Left ventricle myocardium inferior (tissue), 1 donor: ENCODE measurements at regions not wholly inside any gene's neighbourhood (a gene's known extent, or its start where the extent isn't known, plus 50 kb on each side); places are given as distances from the start of the nearest gene placed in this dataset.

Source experiments
- DNase-seq: peaks from one replicate; pipeline ENCODE4 v3.0.0-alpha.2; 2020
- H3K27ac ChIP-seq: fragments of 200-600 bp; replicated peaks from 2 replicates; pipeline ENCODE4 v1.8.0; 2021
- H3K27me3 ChIP-seq: fragments of 200-600 bp; 2 replicates; pipeline ENCODE4 v1.8.0; 2021; ENCODE audit warnings: low read depth
- H3K36me3 ChIP-seq: fragments of 200-600 bp; 2 replicates; pipeline ENCODE4 v1.8.0; 2021
- H3K4me1 ChIP-seq: fragments of 200-600 bp; 2 replicates; pipeline ENCODE4 v1.8.0; 2021
- H3K4me3 ChIP-seq: fragments of 200-600 bp; 2 replicates; pipeline ENCODE4 v1.8.0; 2021; ENCODE audit warnings: mild to moderate bottlenecking, moderate library complexity
- H3K9me3 ChIP-seq: fragments of 200-600 bp; replicated peaks from 2 replicates; pipeline ENCODE4 v1.8.0; 2021
- CTCF ChIP-seq: fragments of 200-600 bp; IDR thresholded peaks from 2 replicates; pipeline ENCODE4 v1.8.0; 2021; ENCODE audit warnings: antibody characterized with exemption, mild to moderate bottlenecking, borderline replicate concordance
- intact Hi-C: fragments of 100-400 bp; cut with micrococcal nuclease; formaldehyde crosslinking; loops from one replicate; pipeline ENCODE4 v1.11.0; 2022
- donor health status: DM: no; HTN: yes; CAD: no; lungs with severe emphysema.

GRCh38 chr20:52259295-52259694 lies 67.7 kb upstream of the ZFP64 start:
- TF ChIP-seq CTCF: no peak
- Histone ChIP-seq H3K27ac (no peak overlapping the region), H3K9me3 (no peaks in the 10 kb centered on the region), H3K4me1 (no peaks in the 10 kb centered on the region), H3K4me3 (no peak overlapping the region), H3K36me3 (no peaks in the 10 kb centered on the region), H3K27me3 (peaks cover 50% of the 10 kb centered on the region)
- no peak for DNase-seq
- intact Hi-C loops: no loop called here

- Histone ChIP-seq H3K27ac (no peak overlapping the region), H3K4me1 (no peaks in the 10 kb centered on the region), H3K4me3 (no peak overlapping the region), H3K27me3 (peaks cover 34% of the 10 kb centered on the region), H3K9me3 (no peaks in the 10 kb centered on the region), H3K36me3 (no peaks in the 10 kb centered on the region)
- TF ChIP-seq CTCF: no peak
- DNase-seq: no peak
- intact Hi-C loops: no loop called here
Measured at GRCh38 chr20:52256454-52256853, 64.9 kb upstream of the ZFP64 start.

GRCh38 chr20:52252664-52253063 lies 61.1 kb upstream of the ZFP64 start:
- no peak for DNase-seq
- no peak overlapping the region for H3K27ac ChIP-seq
- H3K4me3 ChIP-seq: no peak overlapping the region
- H3K36me3 ChIP-seq: no peaks in the 10 kb centered on the region
- no peaks in the 10 kb centered on the region for H3K9me3 ChIP-seq
- no peak for TF ChIP-seq CTCF
- H3K27me3 ChIP-seq: peaks cover 22% of the 10 kb centered on the region
- intact Hi-C loops: no loop called here
- no peaks in the 10 kb centered on the region for H3K4me1 ChIP-seq

GRCh38 chr20:52251827-52252226 lies 60.2 kb upstream of the ZFP64 start:
- DNase-seq: no peak
- H3K4me1 ChIP-seq: no peaks in the 10 kb centered on the region
- peaks cover 5% of the 10 kb centered on the region for H3K9me3 ChIP-seq
- no peak overlapping the region for H3K27ac ChIP-seq
- H3K27me3 ChIP-seq: peaks cover 17% of the 10 kb centered on the region
- intact Hi-C loops: no loop called here
- H3K4me3 ChIP-seq: no peak overlapping the region
- no peak for TF ChIP-seq CTCF
- no peaks in the 10 kb centered on the region for H3K36me3 ChIP-seq

GRCh38 chr20:52251136-52251700 lies 59.6 kb upstream of the ZFP64 start:
- H3K27me3 ChIP-seq: peaks cover 11% of the 10 kb centered on the region
- no peak for TF ChIP-seq CTCF

More at GRCh38 chr20:52251136-52251700, 59.6 kb upstream of the ZFP64 start:
- intact Hi-C loops: no loop called here
- no peak overlapping the region for H3K4me3 ChIP-seq
- no peak overlapping the region for H3K27ac ChIP-seq
- DNase-seq: no peak
- H3K4me1 ChIP-seq: no peaks in the 10 kb centered on the region
- peaks cover 5% of the 10 kb centered on the region for H3K9me3 ChIP-seq
- no peaks in the 10 kb centered on the region for H3K36me3 ChIP-seq
